Heart right ventricle (tissue), 16 donors: ENCODE measurements at regions not wholly inside any gene's neighbourhood (a gene's known extent, or its start where the extent isn't known, plus 50 kb on each side); places are given as distances from the start of the nearest gene placed in this dataset.
A peak's percentile ranks its signal among the peaks of the same experiment; 100 is the strongest.

ENCODE experiments used
- ATAC-seq, 8 donors: fragments of 200-7000 bp; cut with Tn5 transposase; one replicate each; pipeline ENCODE4 v1.9.1; 2020; ENCODE audit warnings: mild to moderate bottlenecking in 8 of 8, moderate library complexity in 8 of 8, moderate number of reproducible peaks in 1 of 8
- DNase-seq, 2 donors: peaks; one replicate each; pipeline ENCODE4 v3.0.0-alpha.2; 2020
- H3K27ac ChIP-seq, 10 donors: fragments of 200-600 bp; sonication (generic) in 2 of 10; one replicate each; pipeline versions ENCODE4 v1.5.0 to v1.8.0; 2020 to 2022; ENCODE audit warnings: mild to moderate bottlenecking in 3 of 10
- H3K27me3 ChIP-seq, 7 donors: fragments of 200-600 bp; one replicate each; pipeline ENCODE4 v1.8.0; 2021 to 2022; ENCODE audit warnings: mild to moderate bottlenecking in 2 of 7
- H3K36me3 ChIP-seq, 9 donors: fragments of 200-600 bp; sonication (generic) in 1 of 9; one replicate each; pipeline versions ENCODE4 v1.5.0 to v1.8.0; 2020 to 2022; ENCODE audit warnings: mild to moderate bottlenecking in 2 of 9
- H3K4me1 ChIP-seq, 9 donors: fragments of 200-600 bp; sonication (generic) in 1 of 9; one replicate each; pipeline versions ENCODE4 v1.5.0 to v1.8.0; 2020 to 2022; ENCODE audit warnings: mild to moderate bottlenecking in 4 of 9
- H3K4me3 ChIP-seq, 10 donors: fragments of 200-600 bp; sonication (generic) in 2 of 10; one replicate each; pipeline versions ENCODE4 v1.5.0 to v1.8.0; 2020 to 2022; ENCODE audit warnings: mild to moderate bottlenecking in 7 of 10, moderate library complexity in 2 of 10
- H3K9me3 ChIP-seq, 11 donors: fragments of 200-600 bp in 10 of 11; sonication (generic) in 2 of 11; one replicate each; pipeline versions ENCODE4 v1.5.0 to v1.8.0; 2013 to 2022; ENCODE audit warnings: mild to moderate bottlenecking in 2 of 11, control low read depth in 1 of 11, moderate library complexity in 1 of 11
- CTCF ChIP-seq, 9 donors: fragments of 200-600 bp; sonication (generic) in 2 of 9; IDR thresholded peaks; one replicate each; pipeline versions ENCODE4 v1.5.0 to v1.8.0; 2021 to 2022; ENCODE audit warnings: antibody characterized with exemption in 9 of 9, mild to moderate bottlenecking in 5 of 9, moderate library complexity in 1 of 9
- WGBS, 2 donors: extraction: QIAGEN DNeasy Blood & Tissue Kit; methylation state at CpG; one replicate each; pipeline ENCODE4 v1.1.7; 2013; ENCODE audit warnings: inconsistent platforms in 1 of 2; 5-methylcytosine and 5-hydroxymethylcytosine counted together
- intact Hi-C, 10 donors: fragments of 100-400 bp; cut with DNase I; formaldehyde crosslinking; loops; one replicate each; pipeline versions ENCODE4 v1.11.1 to v1.14.2; 2022
- donor health status: Arrhythmogenic right ventricular cardiomyopathy.
- donor health status: ischemic (EF 13 %, LVEDD 7.1; RV severe dilation, severe dysfunction).
- donor health status: healthy with polysubstance abuse.
- donor health status: DM: no; HTN: yes; CAD: no.
- donor health status: DM: no; HTN: no; CAD: no.
- donor health status: ischemic (EF 25% LVEDD 6.9; RV normal size, moderate dysfunction).
- donor health status: ischemic (EF 25% LVEDD 5.7; RV mildly dilated, moderate dysfunction).
- donor health status: healthy.
- donor health status: DM: yes; HTN: yes; CAD: no.
- donor health status: Ischemic cardiomyopathy.
- donor health status: ischemic (EF 35%, LVEDD 5.7; RV mildly dilated, moderate dysfunction).
- donor health status: nonischemic (EF 11% LVEDD 7.7; RV severe dilation, severe dysfunction).
- donor health status: DM: yes; HTN: yes; CAD: no.
- donor health status: PGD.
- donor health status: ischemic (EF 29% LVEDD 5.4; RV normal size, mild dysfunction).
- donor health status: nonischemic (EF 23%, LVEDD 6.1; RV moderate dilation, normal function).

- H3K4me3 ChIP-seq = no peak overlapping the region
- H3K9me3 ChIP-seq = no peaks in the 10 kb centered on the region
- peak overlapping the region in 4 of 10 donors; percentile 31 to 71 (median 62) for H3K27ac ChIP-seq
- no peaks in the 10 kb centered on the region for H3K27me3 ChIP-seq
- intact Hi-C loops = no loop called here
- DNase-seq (no peak), ATAC-seq (no peak)
- no peak for TF ChIP-seq CTCF (IDR thresholded peaks at IDR 0.05)
- peaks cover 0 to 32% (median 13%) of the 10 kb centered on the region in 9 donors for H3K4me1 ChIP-seq
- WGBS, 2 donors = 64% methylated on average over 4 of the region's 4 CpGs
- no peaks in the 10 kb centered on the region for H3K36me3 ChIP-seq
Measured at GRCh38 chr18:55908901-55909366, 320.9 kb upstream of the TCF4 start.

- peak in 6 of 8 donors; percentile 22 to 52 (median 36) for ATAC-seq
- WGBS, 2 donors = 21 to 28% methylated on average over 6 of the region's 6 CpGs
- DNase-seq = peak; percentile 11 to 29
- H3K9me3 ChIP-seq = no peaks in the 10 kb centered on the region
- intact Hi-C loops = no loop called here
- no peaks in the 10 kb centered on the region for H3K27me3 ChIP-seq
- peaks cover 0 to 32% (median 13%) of the 10 kb centered on the region in 9 donors for H3K4me1 ChIP-seq
- TF ChIP-seq CTCF (IDR thresholded peaks at IDR 0.05) = no peak
- H3K36me3 ChIP-seq = no peaks in the 10 kb centered on the region
- peak overlapping the region in 8 of 10 donors; percentile 1 to 71 (median 51) for H3K27ac ChIP-seq
- peak overlapping the region in 4 of 10 donors; percentile 4 to 15 (median 10) for H3K4me3 ChIP-seq
Measured at GRCh38 chr18:55907453-55908175, 319.6 kb upstream of the TCF4 start.

- H3K27ac ChIP-seq = peak overlapping the region in 4 of 10 donors; percentile 49 to 71 (median 56)
- H3K9me3 ChIP-seq = no peaks in the 10 kb centered on the region
- WGBS, 2 donors = 60 to 65% methylated on average over 2 of the region's 2 CpGs
- no peaks in the 10 kb centered on the region for H3K27me3 ChIP-seq
- DNase-seq = no peak
- ATAC-seq = no peak
- peaks cover 0 to 32% (median 13%) of the 10 kb centered on the region in 9 donors for H3K4me1 ChIP-seq
- H3K4me3 ChIP-seq = no peak overlapping the region
- H3K36me3 ChIP-seq = no peaks in the 10 kb centered on the region
- TF ChIP-seq CTCF (IDR thresholded peaks at IDR 0.05) = no peak
- intact Hi-C loops = no loop called here
Measured at GRCh38 chr18:55906536-55906935, 318.5 kb upstream of the TCF4 start.

- H3K9me3 ChIP-seq = no peaks in the 10 kb centered on the region
- no peak for ATAC-seq
- H3K4me3 ChIP-seq = no peak overlapping the region
- no peak for TF ChIP-seq CTCF (IDR thresholded peaks at IDR 0.05)
- H3K27me3 ChIP-seq = no peaks in the 10 kb centered on the region
- H3K36me3 ChIP-seq = no peaks in the 10 kb centered on the region
- intact Hi-C loops = no loop called here
- DNase-seq = no peak
- WGBS, 2 donors = 64 to 67% methylated on average over 6 of the region's 6 CpGs
- H3K4me1 ChIP-seq = peaks cover 0 to 25% (median 13%) of the 10 kb centered on the region in 9 donors
- H3K27ac ChIP-seq = no peak overlapping the region
Measured at GRCh38 chr18:55903911-55904310, 315.9 kb upstream of the TCF4 start.
